WTC11 (cell line): ENCODE measurements at regions not wholly inside any gene's neighbourhood (a gene's known extent, or its start where the extent isn't known, plus 50 kb on each side); places are given as distances from the start of the nearest gene placed in this dataset.

Experiments
- ETV6 ChIP-seq: sonication (generic); formaldehyde crosslinking; IDR thresholded peaks from 2 replicates; pipeline ENCODE4 v1.8.1; 2022; ENCODE audit warnings: mild to moderate bottlenecking, missing genetic modification reagents
- MAX ChIP-seq: sonication (generic); formaldehyde crosslinking; IDR thresholded peaks from 2 replicates; pipeline ENCODE4 v1.8.0; 2022; ENCODE audit warnings: mild to moderate bottlenecking, missing genetic modification reagents
- TEAD1 ChIP-seq: sonication (generic); formaldehyde crosslinking; IDR thresholded peaks from 2 replicates; pipeline ENCODE4 v1.8.0; 2022; ENCODE audit warnings: mild to moderate bottlenecking, missing genetic modification reagents
- TF ChIP-seq, protein P1 (sequence below): fragments of 200-600 bp; IDR thresholded peaks from 2 replicates; pipeline ENCODE4 v1.8.0; 2022; ENCODE audit warnings: antibody characterized with exemption
- TF ChIP-seq, protein P2 (sequence below): sonication (generic); formaldehyde crosslinking; IDR thresholded peaks from 2 replicates; pipeline ENCODE4 v1.8.0; 2022; ENCODE audit warnings: mild to moderate bottlenecking, missing genetic modification reagents
- TF ChIP-seq, protein P3 (sequence below): sonication (generic); formaldehyde crosslinking; IDR thresholded peaks from 2 replicates; pipeline ENCODE4 v1.8.1; 2023; ENCODE audit warnings: mild to moderate bottlenecking, moderate library complexity, missing genetic modification reagents
- TF ChIP-seq, protein P4 (sequence below): sonication (generic); formaldehyde crosslinking; IDR thresholded peaks from 2 replicates; pipeline ENCODE4 v1.8.1; 2023; ENCODE audit warnings: mild to moderate bottlenecking, missing genetic modification reagents, moderate library complexity

DNA sequence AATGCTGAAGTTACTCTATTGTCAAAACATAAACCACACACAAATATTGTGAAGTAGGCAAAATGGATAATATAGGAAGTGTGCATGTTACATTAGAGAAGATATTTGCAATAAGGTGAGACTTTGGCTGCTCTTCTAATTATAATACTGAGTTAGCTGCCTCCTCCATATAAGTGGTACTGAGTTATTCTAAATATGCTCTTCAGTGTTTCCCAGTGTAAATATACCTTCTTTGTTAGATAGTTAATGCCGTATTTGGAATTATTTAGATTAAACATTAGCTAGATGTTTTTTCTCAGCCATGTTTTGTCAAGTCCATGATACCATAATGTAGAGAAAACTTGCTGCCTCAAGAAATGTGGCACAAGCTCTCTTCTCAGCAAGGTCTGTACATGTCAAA is 186.4 kb downstream of the PTPRC start:
- TF ChIP-seq, protein P1, sequence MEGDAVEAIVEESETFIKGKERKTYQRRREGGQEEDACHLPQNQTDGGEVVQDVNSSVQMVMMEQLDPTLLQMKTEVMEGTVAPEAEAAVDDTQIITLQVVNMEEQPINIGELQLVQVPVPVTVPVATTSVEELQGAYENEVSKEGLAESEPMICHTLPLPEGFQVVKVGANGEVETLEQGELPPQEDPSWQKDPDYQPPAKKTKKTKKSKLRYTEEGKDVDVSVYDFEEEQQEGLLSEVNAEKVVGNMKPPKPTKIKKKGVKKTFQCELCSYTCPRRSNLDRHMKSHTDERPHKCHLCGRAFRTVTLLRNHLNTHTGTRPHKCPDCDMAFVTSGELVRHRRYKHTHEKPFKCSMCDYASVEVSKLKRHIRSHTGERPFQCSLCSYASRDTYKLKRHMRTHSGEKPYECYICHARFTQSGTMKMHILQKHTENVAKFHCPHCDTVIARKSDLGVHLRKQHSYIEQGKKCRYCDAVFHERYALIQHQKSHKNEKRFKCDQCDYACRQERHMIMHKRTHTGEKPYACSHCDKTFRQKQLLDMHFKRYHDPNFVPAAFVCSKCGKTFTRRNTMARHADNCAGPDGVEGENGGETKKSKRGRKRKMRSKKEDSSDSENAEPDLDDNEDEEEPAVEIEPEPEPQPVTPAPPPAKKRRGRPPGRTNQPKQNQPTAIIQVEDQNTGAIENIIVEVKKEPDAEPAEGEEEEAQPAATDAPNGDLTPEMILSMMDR: no peak
- TF ChIP-seq, protein P2, sequence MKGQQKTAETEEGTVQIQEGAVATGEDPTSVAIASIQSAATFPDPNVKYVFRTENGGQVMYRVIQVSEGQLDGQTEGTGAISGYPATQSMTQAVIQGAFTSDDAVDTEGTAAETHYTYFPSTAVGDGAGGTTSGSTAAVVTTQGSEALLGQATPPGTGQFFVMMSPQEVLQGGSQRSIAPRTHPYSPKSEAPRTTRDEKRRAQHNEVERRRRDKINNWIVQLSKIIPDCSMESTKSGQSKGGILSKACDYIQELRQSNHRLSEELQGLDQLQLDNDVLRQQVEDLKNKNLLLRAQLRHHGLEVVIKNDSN (CRISPR knock-in tag): no peak
- no peak for TF ChIP-seq ETV6
- no peak for TF ChIP-seq TEAD1
- no peak for TF ChIP-seq MAX (CRISPR knock-in tag)
- TF ChIP-seq, protein P3, sequence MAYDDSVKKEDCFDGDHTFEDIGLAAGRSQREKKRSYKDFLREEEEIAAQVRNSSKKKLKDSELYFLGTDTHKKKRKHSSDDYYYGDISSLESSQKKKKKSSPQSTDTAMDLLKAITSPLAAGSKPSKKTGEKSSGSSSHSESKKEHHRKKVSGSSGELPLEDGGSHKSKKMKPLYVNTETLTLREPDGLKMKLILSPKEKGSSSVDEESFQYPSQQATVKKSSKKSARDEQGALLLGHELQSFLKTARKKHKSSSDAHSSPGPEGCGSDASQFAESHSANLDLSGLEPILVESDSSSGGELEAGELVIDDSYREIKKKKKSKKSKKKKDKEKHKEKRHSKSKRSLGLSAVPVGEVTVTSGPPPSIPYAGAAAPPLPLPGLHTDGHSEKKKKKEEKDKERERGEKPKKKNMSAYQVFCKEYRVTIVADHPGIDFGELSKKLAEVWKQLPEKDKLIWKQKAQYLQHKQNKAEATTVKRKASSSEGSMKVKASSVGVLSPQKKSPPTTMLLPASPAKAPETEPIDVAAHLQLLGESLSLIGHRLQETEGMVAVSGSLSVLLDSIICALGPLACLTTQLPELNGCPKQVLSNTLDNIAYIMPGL (CRISPR knock-in tag): no peak
- TF ChIP-seq, protein P4, sequence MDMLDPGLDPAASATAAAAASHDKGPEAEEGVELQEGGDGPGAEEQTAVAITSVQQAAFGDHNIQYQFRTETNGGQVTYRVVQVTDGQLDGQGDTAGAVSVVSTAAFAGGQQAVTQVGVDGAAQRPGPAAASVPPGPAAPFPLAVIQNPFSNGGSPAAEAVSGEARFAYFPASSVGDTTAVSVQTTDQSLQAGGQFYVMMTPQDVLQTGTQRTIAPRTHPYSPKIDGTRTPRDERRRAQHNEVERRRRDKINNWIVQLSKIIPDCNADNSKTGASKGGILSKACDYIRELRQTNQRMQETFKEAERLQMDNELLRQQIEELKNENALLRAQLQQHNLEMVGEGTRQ (CRISPR knock-in tag): no peak
